GM18520 (cell line): ENCODE measurements at regions not wholly inside any gene's neighbourhood (a gene's known extent, or its start where the extent isn't known, plus 50 kb on each side); places are given as distances from the start of the nearest gene placed in this dataset.

Experiments used
- ATAC-seq: cut with Tn5 transposase; IDR thresholded peaks from one replicate; pipeline ENCODE4 v1.9.1; 2021; ENCODE audit not compliant: unreplicated experiment

DNA sequence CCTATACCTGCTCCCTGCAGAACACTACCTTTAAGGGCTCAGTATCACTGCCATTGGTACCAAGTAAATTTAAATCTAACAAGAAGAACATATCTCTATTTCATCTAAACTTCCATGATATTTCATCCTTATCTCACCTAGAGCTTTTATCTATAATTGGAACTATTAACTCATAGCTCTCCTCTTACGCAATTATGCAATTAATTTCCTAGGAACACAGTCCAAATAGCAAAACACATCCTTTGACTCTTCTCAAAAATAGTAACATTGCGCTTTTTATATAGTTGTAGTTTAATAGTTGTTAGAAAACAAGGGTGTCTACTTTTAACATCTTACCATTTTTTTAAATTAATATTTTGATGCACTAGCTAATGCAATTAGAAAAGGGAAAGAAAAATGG lies 986.8 kb upstream of the SLC35B3 start:
- ATAC-seq = no peak

DNA sequence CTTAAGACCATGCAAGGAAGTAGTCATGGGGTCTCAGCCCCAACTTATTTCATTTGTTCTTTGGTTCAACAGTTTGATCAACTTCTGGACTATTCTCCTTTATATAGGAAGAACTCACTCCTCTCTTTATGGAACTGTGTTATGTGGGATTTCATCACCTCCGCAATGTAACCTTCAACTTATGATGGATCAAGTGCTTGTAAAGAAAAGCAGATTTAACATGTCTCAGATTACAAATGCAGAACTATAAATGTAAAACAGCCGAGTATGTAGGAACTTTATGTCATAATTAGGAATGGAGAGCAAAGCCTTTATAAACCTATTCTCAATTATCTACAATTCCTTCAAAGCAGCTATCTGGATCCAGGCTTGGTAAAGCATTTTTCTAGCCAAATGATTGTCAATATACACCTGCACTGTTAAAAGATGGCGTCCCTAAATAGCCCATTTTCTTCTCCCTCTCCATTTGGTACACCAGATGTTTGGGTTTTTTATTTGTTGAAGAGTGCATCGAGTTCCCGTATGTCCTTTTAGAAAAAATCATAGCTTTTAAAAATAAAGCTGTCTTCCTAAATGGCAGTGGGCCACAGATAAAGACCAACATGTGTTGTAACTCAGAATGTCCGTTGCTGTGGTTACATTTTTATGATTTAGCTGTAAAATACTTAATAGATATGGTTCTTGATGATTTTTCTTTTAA lies 985.1 kb upstream of the SLC35B3 start:
- ATAC-seq = no peak

DNA sequence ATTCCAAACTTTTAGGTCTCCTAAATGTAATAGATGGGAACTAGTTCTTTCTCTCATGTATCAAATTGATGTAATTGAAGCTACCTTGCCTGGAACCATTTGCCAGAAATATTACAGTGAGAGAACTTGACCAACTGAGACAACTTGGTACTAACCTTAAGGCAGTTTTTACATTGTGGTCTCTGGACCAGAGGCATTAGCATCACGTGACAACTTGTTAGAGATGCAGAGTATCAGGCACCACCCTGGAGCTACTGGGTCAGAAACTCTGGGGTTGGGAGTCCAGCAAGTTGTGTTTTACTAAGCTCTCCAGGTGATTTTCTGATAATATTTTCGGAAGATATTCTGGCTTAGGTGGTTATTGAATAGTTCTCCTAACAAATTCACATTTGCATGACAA lies 982.1 kb upstream of the SLC35B3 start:
- ATAC-seq = no peak

DNA sequence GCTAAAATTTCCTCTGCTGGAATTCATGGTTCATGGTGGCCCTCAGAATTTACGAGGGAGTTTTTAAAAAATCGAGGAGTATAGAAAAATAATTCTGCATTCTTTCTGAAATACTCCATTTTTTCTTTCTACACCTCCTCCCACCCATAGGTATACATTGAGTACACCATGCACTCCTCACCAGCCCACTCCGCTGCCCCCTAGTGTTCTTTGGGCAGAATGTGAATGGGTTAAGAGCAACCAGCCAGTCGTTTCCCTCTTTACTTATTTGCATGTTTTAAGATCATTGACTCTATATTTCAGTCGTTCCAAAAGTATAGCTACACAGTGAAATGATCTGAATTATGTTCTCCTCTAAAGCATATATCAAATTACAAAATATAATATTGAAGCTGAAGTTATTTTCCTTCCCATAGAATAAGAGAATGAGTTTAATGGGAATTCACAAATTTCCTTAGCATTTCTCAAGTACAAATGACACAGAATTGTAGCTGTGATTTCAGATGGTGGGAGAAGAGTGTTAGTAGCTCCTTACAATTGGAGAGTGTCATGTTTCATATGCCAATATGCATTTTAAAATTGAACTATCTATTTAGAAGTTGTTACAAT lies 977.7 kb upstream of the SLC35B3 start:
- no peak for ATAC-seq

DNA sequence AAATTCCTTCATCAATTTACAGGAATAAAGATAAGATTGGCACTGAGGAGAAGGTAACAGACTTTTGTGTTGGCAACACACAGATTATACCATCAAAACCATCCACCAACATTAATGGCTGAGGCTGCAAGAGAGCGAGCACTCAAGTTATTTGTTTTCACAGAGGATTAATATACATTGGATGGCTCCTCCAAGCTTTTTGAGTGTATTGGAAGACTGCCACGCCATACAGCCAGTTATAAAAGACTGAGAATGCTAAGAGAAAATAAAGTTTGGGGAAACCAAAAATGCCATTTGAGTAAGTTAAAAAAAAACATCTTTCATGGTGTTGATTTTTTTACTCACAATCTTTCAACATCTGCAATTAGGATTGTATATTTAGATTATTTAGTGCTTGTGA lies 973.8 kb upstream of the SLC35B3 start:
- no peak for ATAC-seq

DNA sequence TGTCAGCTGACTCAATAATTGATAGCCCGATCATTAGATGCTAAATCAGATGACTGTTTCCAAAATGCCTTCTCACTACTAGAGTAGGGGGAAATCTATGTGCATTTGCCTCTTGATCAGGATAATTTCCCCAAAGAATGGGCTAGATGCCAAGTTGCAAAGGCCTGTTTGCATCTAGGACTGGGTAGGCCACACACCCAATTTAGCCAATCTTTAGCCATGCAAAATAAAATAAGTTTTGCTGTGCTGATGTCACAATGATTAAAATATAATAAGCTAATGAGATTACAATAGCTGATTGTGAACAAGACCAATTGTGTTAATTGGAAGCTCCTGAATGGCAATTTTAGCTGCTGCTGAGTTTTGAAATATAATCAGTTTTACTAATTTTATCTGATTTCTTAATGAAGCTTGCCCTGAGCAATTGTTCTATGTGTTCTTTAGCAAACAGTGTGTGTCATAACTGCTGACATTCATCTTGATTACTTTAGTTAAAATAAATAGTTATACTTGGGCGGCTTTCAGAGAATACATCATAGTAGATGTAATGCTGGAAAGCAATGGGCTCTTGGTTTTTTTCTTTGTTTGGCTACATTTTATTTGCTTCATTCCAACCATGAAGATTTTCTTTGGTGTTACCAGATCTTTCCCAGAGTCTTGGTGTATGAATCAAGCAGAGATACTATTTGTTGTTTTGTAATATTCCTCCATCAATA lies 973.2 kb upstream of the SLC35B3 start:
- no peak for ATAC-seq

DNA sequence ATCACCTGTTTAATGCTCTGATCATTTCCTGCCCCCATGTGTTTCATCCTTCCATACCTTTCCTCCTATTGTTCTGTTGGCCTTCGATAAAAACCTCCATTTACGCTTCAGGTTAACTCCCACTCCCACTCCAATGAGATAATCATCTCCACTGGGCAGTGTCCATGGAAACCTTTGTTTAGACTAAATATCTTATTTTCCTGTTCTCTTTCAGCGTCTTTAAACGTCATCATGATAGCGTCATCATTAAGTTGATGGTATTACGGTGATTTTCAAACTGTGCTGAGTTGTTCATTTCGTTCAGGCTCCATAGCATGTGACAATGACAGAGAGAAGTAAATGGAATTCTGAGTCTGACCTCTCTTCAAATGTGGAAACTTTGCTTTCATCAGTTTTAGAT lies 970.5 kb upstream of the SLC35B3 start:
- ATAC-seq = no peak

DNA sequence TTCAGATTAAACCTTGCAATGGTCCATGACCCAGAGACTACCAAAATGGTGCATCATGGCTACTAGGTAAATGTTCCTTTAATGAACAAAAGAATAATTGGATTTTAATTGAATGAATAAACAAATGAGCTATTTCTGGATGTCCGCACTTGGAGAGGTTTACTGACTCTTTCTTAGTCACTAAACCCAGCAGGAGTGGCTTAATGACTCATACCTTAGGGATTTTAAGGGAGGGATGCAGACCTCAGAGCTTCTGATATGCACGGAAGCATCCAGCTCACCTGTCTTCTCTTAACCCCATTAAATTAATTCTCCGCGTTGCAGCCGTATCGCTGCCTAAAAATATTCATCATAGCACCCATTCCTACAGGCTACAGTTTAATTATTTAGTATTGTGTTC lies 970.0 kb upstream of the SLC35B3 start:
- no peak for ATAC-seq

DNA sequence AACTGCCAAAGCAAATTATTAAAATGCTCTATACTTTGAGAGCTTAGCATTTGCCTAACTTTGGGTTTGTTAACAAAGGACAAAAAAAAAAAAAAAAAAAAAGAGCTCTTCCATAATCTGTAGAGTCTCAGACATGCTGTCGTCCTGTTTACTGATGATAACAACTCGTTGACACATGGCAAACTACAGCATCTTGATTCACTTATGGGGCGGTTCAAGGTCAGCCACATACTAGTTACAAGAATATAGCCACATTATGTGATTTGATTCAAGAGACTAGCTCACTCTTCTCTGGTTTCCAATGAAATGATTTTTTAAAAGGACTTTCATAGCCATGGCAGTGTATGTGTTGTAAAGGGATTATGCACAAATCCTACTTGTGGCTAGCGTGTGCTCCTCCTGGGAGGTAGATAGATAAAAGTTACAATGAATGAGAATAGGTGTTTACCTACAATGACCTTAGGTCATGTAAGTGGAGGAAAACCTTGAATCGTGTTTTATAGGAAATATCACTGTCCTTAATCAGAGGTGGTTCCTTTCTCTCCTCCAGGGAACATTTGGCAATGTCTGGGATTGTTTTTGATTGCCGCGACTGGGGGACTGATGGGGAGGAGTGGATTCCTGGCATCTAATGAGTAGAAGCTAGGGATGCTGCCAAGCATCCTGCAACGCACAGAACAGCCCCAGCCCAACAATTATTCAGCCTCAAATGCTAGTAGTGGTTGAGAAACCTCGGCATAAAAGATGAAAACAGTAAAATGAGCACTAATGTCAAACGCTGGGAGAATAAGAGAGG lies 969.2 kb upstream of the SLC35B3 start:
- no peak for ATAC-seq

DNA sequence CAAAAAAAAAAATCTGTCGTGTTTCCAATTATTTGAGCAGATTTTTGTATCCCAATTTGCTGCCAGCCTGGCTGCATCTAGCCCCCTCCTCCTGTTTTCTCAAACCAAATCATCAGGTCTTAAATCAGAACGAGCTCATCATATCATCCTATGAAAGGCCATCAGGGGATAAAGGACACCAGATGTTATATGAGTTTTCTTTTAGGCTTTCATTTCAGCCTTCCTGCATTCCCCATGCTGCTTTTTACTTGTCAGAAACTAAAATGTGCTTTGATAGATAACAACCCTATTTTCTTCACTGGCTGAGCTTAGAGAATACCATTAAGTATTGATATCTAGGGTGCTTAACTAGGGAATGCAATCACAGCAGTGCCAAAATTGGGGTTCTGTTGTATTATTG lies 968.4 kb upstream of the SLC35B3 start:
- no peak for ATAC-seq

DNA sequence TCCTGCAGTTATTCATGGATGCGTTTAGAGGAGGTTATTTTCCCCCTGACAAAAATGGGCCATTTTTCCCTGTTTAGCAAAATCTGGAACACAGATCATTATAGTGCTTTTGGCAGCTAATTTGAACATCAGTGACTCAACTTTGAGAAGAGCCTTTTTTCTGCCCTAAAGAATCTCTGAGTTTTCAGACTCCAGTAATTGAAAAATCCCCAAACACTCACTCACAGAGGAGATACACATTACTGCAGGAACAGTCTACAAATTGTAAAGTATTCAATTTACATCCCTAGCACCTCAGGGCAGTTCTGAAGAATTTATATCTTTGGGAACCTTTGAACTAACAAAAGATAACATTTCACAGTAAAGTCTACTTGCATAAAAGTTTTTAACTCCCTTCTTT lies 966.6 kb upstream of the SLC35B3 start:
- ATAC-seq = no peak

DNA sequence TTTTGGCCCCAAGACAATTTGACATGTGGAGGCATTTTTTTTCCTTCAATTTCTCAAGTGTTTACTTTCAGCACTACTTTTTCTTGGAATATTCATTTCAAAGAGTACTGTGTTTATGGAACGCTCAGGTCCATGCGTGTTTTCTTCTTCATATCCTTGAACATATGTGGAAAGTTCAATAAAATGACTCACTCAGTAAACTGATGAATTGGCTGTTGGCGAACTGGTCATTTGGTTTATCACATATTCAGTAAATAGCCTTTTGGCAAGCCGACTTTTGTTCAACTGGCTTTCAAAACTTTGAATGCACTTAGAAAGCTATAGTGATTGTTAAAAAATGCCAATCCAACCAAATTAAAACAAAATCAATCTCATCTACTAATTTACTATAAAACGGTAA lies 964.6 kb upstream of the SLC35B3 start:
- ATAC-seq = no peak

DNA sequence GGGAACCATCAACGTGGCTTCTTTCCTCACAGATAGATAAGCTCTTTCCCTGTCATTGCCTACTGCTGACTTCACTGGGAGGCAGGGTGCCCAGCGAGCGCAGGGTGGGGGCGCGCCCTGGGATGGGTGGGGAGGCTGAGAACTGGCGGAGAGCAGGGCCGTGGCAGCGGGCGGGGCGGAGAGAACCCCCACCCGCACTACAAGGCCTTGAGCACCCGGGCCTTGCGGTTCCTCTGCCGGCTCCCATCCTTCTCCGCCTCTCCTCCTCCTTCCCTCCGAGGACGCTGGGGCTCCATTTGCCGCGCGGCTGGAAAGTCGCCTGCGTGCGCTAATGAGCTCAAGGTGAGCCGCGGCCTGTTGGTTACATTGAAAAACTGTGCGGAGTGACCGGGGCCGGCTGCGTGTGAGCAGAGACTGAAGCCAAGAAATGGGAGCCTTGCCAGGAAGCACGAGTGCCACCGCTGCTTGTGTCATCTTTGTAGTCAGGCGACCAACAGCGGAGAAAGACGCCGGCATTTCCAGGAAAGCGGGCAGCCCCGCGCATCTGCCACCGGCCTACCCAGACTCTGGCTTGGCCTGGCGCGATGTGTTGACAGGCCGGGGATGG lies 963.5 kb upstream of the SLC35B3 start:
- no peak for ATAC-seq

DNA sequence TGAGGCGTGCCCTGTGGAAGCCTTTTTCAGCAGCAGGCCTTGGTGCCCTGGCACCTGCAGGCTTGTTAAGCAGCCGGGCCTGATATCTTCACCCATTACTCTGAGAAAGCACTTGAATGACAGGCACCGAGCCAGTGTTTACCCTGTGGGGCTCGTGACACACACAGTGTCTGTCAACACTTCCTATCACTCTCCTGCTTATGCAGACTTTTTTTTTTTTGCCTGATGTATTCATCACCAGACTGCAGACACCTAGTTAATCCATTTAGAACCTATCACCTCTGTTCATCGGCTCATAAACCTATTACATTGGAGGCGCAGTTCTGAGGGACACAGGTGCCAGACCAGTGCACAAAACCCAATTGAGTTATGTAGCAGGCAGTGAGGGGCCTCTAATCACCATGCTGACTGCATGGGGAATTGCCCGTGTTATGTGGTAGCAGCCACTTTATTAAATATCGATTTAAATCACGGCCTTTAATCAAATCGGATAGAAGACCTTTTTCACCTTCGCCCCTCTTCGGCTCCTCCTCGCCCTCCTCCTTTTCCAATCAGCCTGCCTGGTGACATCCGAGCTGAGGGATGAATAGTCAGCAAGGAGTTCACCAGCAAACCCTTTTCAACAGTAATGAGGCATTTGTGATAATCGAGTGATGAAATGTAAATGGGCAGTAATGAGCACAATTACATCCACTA lies 962.9 kb upstream of the SLC35B3 start:
- no peak for ATAC-seq

DNA sequence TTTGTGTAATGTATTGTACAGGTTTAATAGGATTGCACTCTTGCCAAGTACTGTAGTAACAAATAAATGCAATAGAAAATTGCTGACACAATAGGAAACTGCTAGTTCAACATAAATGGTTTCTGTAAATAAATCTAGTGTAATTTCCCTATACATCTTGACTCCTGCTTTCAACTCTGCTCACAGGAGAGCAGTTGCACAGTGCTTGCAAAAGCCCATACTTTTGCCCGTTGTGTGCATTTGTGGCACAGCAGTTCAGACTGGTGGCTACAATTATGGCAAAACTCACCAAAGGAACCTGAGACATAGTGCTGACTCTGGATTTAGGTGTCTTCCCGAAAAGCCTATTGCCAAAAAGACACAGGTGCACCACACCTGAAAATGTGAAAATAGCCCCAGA lies 953.3 kb upstream of the SLC35B3 start:
- no peak for ATAC-seq

DNA sequence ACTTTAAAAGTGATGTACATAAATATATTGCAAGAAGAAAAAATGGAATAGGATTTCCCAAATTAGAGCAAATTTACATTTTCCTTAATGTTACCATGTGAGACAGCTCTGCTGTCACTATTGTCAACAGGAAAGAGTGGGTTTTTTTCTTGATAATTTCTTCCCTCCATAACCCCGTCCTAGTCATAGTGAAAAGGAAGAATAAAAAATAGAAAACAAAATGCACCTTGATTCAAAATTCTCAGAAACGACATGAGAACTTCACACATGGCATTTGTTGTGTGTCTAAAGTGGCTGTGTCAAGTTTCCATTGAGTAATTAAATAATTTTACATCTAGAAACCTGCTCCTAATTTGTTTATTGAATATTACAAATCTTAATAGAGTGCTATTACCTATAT lies 945.2 kb upstream of the SLC35B3 start:
- ATAC-seq = no peak

DNA sequence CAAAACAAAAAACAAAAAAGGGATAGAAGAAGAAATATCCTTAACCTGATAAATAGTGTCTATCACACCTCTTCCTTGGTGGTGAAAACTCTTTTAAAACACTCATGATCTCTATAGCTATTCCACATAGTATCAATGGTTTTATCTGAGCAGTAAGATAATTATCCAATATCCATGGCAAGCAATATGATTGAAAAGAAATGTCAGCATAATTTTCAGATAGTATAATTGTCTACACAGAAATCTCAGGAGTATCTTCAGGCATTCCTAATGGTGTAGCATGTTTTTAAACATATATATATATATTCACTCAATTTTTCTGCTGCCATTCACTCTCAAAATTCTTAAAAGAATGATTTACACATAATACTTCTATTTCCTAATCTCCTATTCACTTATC lies 938.0 kb upstream of the SLC35B3 start:
- ATAC-seq = no peak

DNA sequence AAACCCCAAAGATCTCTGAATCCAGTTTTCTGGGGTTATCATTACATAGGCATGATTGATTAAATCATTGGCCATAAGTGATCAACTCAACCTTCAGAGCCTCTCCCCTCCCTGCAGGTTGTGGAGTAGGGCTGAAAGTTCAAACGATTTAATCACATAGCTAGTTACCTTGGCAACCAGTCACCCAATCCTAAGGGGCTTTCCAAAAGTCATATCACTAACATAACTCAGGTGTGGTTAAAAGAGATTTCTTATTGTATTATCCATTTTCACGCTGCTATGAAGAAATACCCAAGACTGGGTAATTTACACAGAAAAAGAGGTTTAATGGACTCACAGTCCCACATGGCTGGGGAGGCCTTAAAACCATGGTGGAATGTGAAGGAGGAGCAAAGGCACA lies 935.1 kb upstream of the SLC35B3 start:
- ATAC-seq = no peak

DNA sequence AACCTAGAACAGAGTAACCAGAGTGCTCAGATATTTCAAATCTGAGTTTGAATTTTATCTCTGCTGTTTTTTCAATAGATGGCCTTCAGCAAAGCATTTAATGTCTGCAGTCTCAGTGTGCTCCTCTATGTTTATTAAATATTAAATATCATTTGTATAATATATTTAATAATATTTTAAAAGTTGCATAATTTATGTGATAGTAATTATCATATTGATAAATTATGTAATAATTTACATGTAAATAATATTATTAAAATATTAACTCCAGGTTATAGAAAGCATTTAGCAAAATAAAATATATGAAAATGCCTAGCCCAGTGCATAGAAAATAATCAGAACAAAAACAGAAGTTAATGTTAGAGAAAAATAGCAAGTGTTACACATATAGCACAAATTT lies 930.0 kb upstream of the SLC35B3 start:
- no peak for ATAC-seq

DNA sequence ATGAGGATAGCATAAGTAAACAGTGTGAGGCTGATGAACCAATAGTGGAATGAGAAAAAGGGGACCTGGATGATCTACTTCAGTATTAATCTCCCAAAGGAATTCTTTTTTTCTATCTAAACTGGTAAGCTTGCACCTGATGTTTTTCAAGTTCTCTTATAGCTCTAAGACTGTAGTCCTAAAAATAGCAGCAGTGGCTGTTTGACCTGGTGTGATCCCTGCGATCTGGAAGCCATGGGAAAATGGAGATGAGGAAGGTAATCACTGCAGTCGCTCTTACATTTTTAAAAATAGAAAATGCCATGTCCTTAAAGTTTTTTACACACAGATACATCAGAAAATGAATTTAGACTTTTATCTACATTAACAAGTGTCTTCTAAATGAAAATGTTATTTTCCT lies 926.4 kb upstream of the SLC35B3 start:
- ATAC-seq = no peak

DNA sequence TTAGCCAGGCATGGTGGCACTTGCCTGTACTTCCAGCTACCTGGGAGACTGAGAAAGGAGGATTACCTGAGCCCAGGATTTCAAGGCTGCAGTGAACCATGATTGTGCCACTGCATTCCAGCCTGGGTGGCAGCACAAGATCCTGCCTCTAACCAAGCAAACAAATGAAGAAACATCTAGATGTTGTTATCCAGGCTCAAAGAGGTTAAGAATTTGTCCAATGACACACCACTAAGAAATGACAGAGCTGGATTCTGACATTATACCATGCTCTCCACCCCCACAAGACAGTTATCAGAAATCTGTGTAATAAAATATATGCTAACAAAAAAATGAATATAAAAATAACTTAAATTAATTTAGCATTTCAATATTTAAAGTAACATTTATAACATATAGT lies 925.5 kb upstream of the SLC35B3 start:
- ATAC-seq = no peak
